GM19324 (cell line): ENCODE measurements at regions not wholly inside any gene's neighbourhood (a gene's known extent, or its start where the extent isn't known, plus 50 kb on each side); places are given as distances from the start of the nearest gene placed in this dataset.

Source experiments
- ATAC-seq: cut with Tn5 transposase; IDR thresholded peaks from one replicate; pipeline ENCODE4 v1.9.1; 2021; ENCODE audit warnings: mild to moderate bottlenecking, moderate library complexity; ENCODE audit not compliant: unreplicated experiment, low FRiP score

GRCh38 chr14:62002642-62003041 is 240.4 kb downstream of the SNAPC1 start:
- no peak for ATAC-seq

DNA sequence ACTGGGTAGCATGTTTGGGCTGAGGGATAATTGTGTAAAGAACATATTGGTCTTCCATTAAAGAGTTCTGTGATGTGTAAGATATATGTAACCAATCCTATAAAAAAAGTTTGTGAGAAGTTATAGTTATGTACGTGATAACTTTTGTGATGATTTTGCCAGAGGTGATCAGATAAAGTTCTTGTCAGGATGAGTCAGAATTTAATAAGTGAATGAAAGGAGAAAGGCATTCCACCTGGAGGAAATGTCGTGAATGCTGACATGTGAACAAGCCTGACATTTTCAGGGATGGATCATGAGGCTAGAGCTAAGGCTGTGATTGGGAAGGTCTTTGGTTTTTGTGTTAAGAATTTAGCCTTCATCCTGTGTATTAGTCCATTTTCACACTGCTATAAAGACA is 241.5 kb downstream of the SNAPC1 start:
- no peak for ATAC-seq

- no peak for ATAC-seq
Measured at GRCh38 chr14:62006116-62006731, 244.0 kb downstream of the SNAPC1 start.

DNA sequence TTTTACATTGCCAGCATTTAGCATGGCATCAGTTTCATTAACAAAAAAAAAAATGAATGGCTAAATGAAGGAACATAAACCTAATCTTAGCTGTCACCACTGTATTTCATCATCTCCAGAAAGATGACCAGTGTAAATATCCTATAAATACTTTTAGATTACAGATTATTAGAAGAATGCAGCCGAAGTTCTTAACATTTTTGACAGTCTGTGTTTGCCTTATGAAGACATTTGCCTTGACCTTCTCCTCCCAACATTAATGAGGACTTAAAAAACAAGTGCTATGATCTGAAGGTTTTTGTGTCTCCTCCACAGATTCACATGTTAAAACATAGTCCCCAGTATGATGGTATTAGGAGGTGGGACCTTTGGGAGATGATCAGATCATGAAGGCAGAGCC is 253.0 kb downstream of the SNAPC1 start:
- ATAC-seq: no peak

GRCh38 chr14:62015945-62016344 is 253.7 kb downstream of the SNAPC1 start:
- ATAC-seq: no peak

GRCh38 chr14:62017651-62018230 is 255.5 kb downstream of the SNAPC1 start:
- ATAC-seq: no peak

DNA sequence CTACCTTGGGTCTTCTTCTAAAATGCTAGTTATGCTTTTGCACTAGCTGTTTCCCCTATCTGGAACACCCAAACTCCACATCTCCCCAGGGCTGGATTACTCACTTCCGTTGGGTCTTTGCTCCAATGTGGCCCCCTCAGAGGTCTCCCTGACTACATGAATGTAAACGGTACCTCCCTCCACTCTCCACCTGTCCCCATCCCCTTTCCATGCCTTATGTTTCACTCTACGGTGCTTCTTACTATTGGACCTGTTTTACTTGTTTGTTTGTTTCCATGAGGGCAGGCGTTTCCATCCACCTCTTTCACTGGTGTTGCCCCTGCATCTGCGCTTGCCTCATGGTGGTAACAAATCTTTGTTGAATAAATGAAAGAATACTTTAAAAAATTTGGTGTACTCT is 256.4 kb downstream of the SNAPC1 start:
- ATAC-seq: no peak

DNA sequence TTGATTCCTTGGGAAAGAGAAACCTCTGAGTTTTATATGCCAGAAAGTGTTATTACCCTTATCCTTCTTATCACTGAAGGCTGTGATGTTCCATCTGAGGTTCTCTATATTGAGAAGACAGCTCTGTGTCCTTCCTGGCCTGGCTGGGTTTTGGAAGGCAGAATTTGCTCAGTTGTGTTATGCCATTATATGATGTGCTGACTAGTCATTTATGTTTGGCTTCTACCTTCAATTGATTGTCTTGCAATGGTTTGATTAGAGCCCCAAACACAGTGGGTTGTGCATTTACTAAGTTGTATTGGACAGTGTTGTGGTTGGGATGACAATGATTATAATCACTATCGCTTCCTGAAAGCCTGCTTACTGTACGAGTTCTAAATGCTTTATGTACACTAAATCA is 265.7 kb downstream of the SNAPC1 start:
- ATAC-seq: no peak

GRCh38 chr14:62029569-62029924 is 267.3 kb downstream of the SNAPC1 start:
- no peak for ATAC-seq

DNA sequence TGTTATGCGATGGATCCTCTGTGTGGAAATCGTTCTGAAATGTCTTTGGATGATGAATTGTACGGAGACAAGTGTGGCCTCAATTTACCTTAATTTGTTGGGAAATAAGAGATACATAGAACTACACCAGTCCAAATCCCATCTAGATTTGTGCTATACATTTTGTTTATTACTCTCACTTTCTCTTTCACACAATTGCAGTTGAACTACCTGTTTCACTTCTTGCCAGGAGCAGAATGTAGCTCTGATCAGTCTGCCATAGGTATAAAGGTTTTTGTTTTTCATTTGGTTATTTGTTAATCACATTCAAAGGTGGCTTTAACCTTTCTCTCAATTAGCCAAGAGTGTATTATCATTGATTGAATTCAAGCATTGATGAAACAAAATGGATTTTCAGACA is 268.2 kb downstream of the SNAPC1 start:
- ATAC-seq: peak; percentile 44

- ATAC-seq: no peak
Measured at GRCh38 chr14:62031504-62031903, 269.3 kb downstream of the SNAPC1 start.

DNA sequence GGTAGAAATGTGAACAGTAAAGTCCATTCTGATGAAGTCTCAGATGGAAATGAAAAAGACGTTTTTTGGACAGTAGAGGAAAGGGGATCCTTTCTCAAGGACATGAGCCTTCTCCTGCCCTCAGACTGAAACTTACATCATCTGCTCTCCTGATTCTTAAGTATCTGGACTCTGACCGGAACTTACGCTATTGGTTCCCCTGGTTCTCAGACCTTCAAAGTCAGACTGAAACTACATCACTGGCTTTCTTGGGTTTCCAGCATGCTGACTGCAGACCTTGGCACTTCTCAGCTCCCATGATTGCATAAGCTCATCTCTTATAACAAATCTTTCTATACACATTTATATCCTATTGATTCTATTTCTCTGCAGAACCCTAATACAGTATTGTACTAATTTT is 291.0 kb downstream of the SNAPC1 start:
- ATAC-seq: peak; percentile 78

DNA sequence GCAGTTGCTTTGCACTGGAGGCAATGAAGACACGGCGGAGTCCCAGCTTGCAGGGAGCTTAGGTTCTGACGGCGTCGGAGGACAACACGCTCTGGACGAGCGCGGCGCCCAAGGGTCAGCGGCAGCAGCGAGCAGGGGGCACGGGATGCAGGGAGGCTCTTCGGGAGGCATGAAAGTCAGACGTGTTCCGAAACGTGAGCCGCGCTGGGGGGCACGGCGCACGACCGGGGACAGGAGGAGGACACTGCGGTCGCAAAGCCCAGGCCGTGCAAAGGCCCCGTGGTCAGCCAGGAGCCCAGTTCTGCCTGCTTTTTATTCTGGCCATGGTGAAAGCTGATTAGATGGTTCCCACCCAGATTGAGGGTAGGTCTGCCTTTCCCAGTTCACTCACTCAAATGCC is 294.6 kb downstream of the SNAPC1 start:
- ATAC-seq: no peak

- ATAC-seq: no peak
Measured at GRCh38 chr14:62062645-62063044, 300.4 kb downstream of the SNAPC1 start.

DNA sequence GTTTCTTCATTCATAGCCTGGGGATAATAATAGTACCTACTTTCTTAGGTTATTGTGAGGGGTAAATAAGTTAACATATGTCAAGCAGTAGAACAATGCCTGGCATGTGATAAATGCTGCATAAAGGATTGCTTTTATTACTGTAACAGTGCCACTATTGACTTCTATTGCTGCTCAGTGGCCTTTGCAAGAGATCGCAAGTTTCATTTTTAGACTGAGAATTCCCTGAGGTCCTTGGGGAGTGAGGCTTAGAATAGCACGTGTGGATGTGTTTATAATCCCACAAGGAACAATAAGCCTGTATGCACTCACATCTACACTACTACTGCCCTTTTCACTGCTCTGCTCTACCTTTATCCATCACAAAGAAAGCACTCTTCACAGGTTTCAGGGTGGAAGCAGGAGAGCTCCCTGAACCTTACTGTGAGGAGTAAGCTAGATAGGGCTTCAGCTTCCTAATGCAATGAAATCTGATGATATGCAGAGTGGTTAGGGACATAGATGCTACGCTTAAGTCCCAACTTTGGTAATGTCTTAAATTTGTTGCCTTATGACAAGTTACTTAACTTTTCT is 302.6 kb downstream of the SNAPC1 start:
- ATAC-seq: no peak

DNA sequence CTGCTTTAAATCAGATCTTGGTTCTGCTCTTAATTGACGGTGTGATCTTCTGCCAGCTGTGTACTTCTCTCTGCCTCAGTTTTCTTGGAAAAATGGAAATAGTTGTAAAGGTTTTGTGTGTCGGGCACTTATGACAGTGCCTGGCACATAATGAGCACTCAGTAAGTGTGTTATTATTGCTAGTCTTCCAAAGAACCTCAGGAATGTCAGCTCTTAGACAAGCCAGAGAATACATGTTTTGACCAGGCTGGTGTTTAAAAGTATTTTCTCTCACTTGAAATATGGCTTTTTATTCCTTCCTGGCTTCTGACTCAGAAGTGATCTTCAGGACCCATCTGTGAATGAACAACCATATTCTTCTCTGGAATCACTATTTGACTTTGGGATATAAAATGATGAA is 304.1 kb downstream of the SNAPC1 start:
- no peak for ATAC-seq

GRCh38 chr14:62071039-62071438 is 308.8 kb downstream of the SNAPC1 start:
- ATAC-seq: no peak

GRCh38 chr14:62076368-62076767 is 314.1 kb downstream of the SNAPC1 start:
- ATAC-seq: no peak

GRCh38 chr14:62076825-62077605 is 314.8 kb downstream of the SNAPC1 start:
- no peak for ATAC-seq

DNA sequence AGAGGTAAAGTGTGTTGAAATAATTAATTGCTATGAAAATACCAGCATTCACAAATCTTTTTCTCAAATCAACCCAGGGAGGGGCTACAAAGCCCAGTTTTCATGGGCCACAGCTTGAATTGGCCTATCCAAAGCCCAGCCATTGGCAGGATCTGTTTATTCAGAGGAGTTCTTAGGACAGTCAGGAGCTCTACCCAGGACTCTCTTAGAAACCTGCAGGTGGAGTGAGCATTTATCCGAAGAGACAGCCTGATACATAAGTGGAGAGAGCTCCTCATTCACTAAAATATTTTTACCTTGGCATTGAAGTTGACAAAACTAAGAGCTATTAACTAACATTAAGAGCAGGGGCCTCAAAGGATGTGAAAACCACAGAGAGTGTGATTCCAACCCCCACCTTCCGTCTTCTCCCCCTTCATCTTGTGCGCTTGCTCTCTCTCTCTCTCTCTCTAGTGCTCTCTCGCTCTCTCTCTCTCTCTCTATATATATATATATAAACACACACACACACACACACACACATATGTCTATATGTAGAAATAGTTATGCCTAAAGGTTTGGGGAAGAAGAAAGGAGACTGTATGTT is 315.5 kb downstream of the SNAPC1 start:
- ATAC-seq: no peak

GRCh38 chr14:62079038-62079437 is 316.8 kb downstream of the SNAPC1 start:
- ATAC-seq: no peak
